NT2/D1 (cell line): ENCODE measurements at regions not wholly inside any gene's neighbourhood (a gene's known extent, or its start where the extent isn't known, plus 50 kb on each side); places are given as distances from the start of the nearest gene placed in this dataset.

ENCODE experiments used
- YY1 ChIP-seq: IDR thresholded peaks from 2 replicates; pipeline ENCODE4 v1.6.1; 2011; ENCODE audit not compliant: insufficient read length, insufficient read depth
- ZNF274 ChIP-seq: IDR thresholded peaks from 2 replicates; pipeline ENCODE4 v1.6.1; 2011; ENCODE audit warnings: mild to moderate bottlenecking, low read depth, low read length

GRCh38 chr7:121755286-121755685 is 117.7 kb upstream of the PTPRZ1 start:
- TF ChIP-seq ZNF274 (no peak), YY1 (no peak)
